Sigmoid colon (tissue), 6 donors: ENCODE measurements at regions not wholly inside any gene's neighbourhood (a gene's known extent, or its start where the extent isn't known, plus 50 kb on each side); places are given as distances from the start of the nearest gene placed in this dataset.

Experiments used
- DNase-seq: peaks from one replicate; pipeline ENCODE4 v3.0.0-alpha.2; 2019
- H3K27ac ChIP-seq, 4 donors: fragments of 200-600 bp; sonication (generic); one replicate each; pipeline ENCODE4 v1.5.1; 2016 to 2019; ENCODE audit warnings: mild to moderate bottlenecking in 1 of 4
- H3K27me3 ChIP-seq, 3 donors: fragments of 200-600 bp; sonication (generic); one replicate each; pipeline ENCODE4 v1.5.1; 2019; ENCODE audit warnings: mild to moderate bottlenecking in 1 of 3
- H3K36me3 ChIP-seq, 4 donors: fragments of 200-600 bp; sonication (generic); one replicate each; pipeline ENCODE4 v1.5.1; 2016 to 2019
- H3K4me1 ChIP-seq, 4 donors: fragments of 200-600 bp; sonication (generic); one replicate each; pipeline ENCODE4 v1.5.1; 2017 to 2019
- H3K4me3 ChIP-seq, 4 donors: fragments of 200-600 bp; sonication (generic); one replicate each; pipeline ENCODE4 v1.5.1; 2017 to 2019; ENCODE audit warnings: mild to moderate bottlenecking in 2 of 4, moderate library complexity in 1 of 4
- H3K9me3 ChIP-seq, 4 donors: fragments of 200-600 bp in 3 of 4; sonication (generic) in 3 of 4; one replicate each; pipeline versions ENCODE4 v1.5.1 to v1.6.1; 2013 to 2019
- CTCF ChIP-seq, 4 experiments: fragments of 450-650 bp in 3 of 4; fragments of 200-600 bp in 1 of 4; IDR thresholded peaks; one replicate each; pipeline ENCODE4 v1.5.1; 2016 to 2019; ENCODE audit warnings: antibody characterized with exemption in 4 of 4, mild to moderate bottlenecking in 3 of 4, moderate library complexity in 2 of 4
- EP300 ChIP-seq, 4 donors: sonication (generic); formaldehyde crosslinking; IDR thresholded peaks; one replicate each; pipeline ENCODE4 v1.6.1; 2017; ENCODE audit warnings: antibody characterized with exemption in 4 of 4
- POLR2A ChIP-seq, 2 donors: fragments of 450-650 bp; IDR thresholded peaks; one replicate each; pipeline ENCODE4 v1.6.1; 2016; ENCODE audit warnings: antibody characterized with exemption in 2 of 2, mild to moderate bottlenecking in 2 of 2, moderate library complexity in 2 of 2
- POLR2AphosphoS5 ChIP-seq, 4 donors: sonication (generic); formaldehyde crosslinking; IDR thresholded peaks; one replicate each; pipeline ENCODE4 v1.6.1; 2017; ENCODE audit warnings: antibody characterized with exemption in 4 of 4
- WGBS, 2 donors: extraction: QIAGEN DNeasy Blood & Tissue Kit; methylation state at CpG; one replicate each; pipeline ENCODE4 v1.1.7; 2013; 5-methylcytosine and 5-hydroxymethylcytosine counted together
- intact Hi-C: fragments of 100-400 bp; cut with DNase I; formaldehyde crosslinking; loops from one replicate; pipeline ENCODE4 v1.15.1; 2023
- donor health status: healthy with polysubstance abuse.
- donor health status: healthy.

- no peak for DNase-seq
- H3K4me1 ChIP-seq: peaks cover 0 to 18% (median 15%) of the 10 kb centered on the region in 4 donors
- H3K4me3 ChIP-seq: no peak overlapping the region
- TF ChIP-seq CTCF (IDR thresholded peaks at IDR 0.05) (no peak), POLR2A (IDR thresholded peaks at IDR 0.05) (no peak), EP300 (IDR thresholded peaks at IDR 0.05) (no peak), POLR2AphosphoS5 (IDR thresholded peaks at IDR 0.05) (no peak)
- WGBS, 2 donors: 79 to 81% methylated on average over 2 of the region's 2 CpGs
- H3K36me3 ChIP-seq: no peaks in the 10 kb centered on the region
- H3K9me3 ChIP-seq: no peaks in the 10 kb centered on the region
- intact Hi-C loops: loop anchor here (10.0 kb wide), 1 partner anchor 674 kb away; the partner anchor contains the start of genes CFAP97 and SNX25
- H3K27me3 ChIP-seq: no peaks in the 10 kb centered on the region
- H3K27ac ChIP-seq: no peak overlapping the region
Observed at GRCh38 chr4:184531008-184531407, 56.7 kb upstream of the IRF2 start.

- H3K27ac ChIP-seq: no peak overlapping the region
- intact Hi-C loops: no loop called here
- no peak overlapping the region for H3K4me3 ChIP-seq
- WGBS, 2 donors: 91 to 92% methylated on average over 5 of the region's 5 CpGs
- TF ChIP-seq CTCF (IDR thresholded peaks at IDR 0.05) (no peak), POLR2AphosphoS5 (IDR thresholded peaks at IDR 0.05) (no peak), POLR2A (IDR thresholded peaks at IDR 0.05) (no peak), EP300 (IDR thresholded peaks at IDR 0.05) (no peak)
- H3K9me3 ChIP-seq: no peaks in the 10 kb centered on the region
- H3K36me3 ChIP-seq: no peaks in the 10 kb centered on the region
- H3K27me3 ChIP-seq: no peaks in the 10 kb centered on the region
- no peak for DNase-seq
- H3K4me1 ChIP-seq: peaks cover 0 to 8% (median 6%) of the 10 kb centered on the region in 4 donors
Observed at GRCh38 chr4:184529283-184529682, 54.9 kb upstream of the IRF2 start.

GRCh38 chr4:184528713-184529112 is 54.4 kb upstream of the IRF2 start:
- WGBS, 2 donors: 71 to 83% methylated on average over 3 of the region's 3 CpGs
- Histone ChIP-seq H3K27ac (no peak overlapping the region), H3K4me3 (no peak overlapping the region), H3K36me3 (no peaks in the 10 kb centered on the region), H3K4me1 (peaks cover 0 to 2% (median under 1%) of the 10 kb centered on the region in 4 donors), H3K9me3 (no peaks in the 10 kb centered on the region), H3K27me3 (no peaks in the 10 kb centered on the region)
- no peak for DNase-seq
- intact Hi-C loops: no loop called here
- no peak for TF ChIP-seq POLR2AphosphoS5 (IDR thresholded peaks at IDR 0.05)
- no peak for TF ChIP-seq EP300 (IDR thresholded peaks at IDR 0.05)
- no peak for TF ChIP-seq CTCF (IDR thresholded peaks at IDR 0.05)
- TF ChIP-seq POLR2A (IDR thresholded peaks at IDR 0.05): no peak

- TF ChIP-seq CTCF (IDR thresholded peaks at IDR 0.05) (no peak), EP300 (IDR thresholded peaks at IDR 0.05) (no peak), POLR2AphosphoS5 (IDR thresholded peaks at IDR 0.05) (no peak), POLR2A (IDR thresholded peaks at IDR 0.05) (no peak)
- H3K9me3 ChIP-seq: no peaks in the 10 kb centered on the region
- no peaks in the 10 kb centered on the region for H3K36me3 ChIP-seq
- H3K27me3 ChIP-seq: no peaks in the 10 kb centered on the region
- WGBS, 2 donors: 78 to 92% methylated on average over 5 of the region's 5 CpGs
- intact Hi-C loops: no loop called here
- no peak for DNase-seq
- H3K4me1 ChIP-seq: no peaks in the 10 kb centered on the region
- H3K4me3 ChIP-seq: no peak overlapping the region
- H3K27ac ChIP-seq: no peak overlapping the region
Observed at GRCh38 chr4:184528051-184528450, 53.7 kb upstream of the IRF2 start.

GRCh38 chr4:184526228-184526627 is 51.9 kb upstream of the IRF2 start:
- TF ChIP-seq EP300 (IDR thresholded peaks at IDR 0.05): no peak
- no peak for TF ChIP-seq POLR2AphosphoS5 (IDR thresholded peaks at IDR 0.05)
- TF ChIP-seq CTCF (IDR thresholded peaks at IDR 0.05): no peak
- no peak for TF ChIP-seq POLR2A (IDR thresholded peaks at IDR 0.05)
- intact Hi-C loops: no loop called here
- H3K9me3 ChIP-seq: no peaks in the 10 kb centered on the region
- H3K27me3 ChIP-seq: no peaks in the 10 kb centered on the region
- no peak for DNase-seq
- no peak overlapping the region for H3K4me3 ChIP-seq
- no peak overlapping the region for H3K27ac ChIP-seq
- 90 to 92% methylated on average over 2 of the region's 2 CpGs for WGBS, 2 donors
- no peaks in the 10 kb centered on the region for H3K36me3 ChIP-seq
- no peaks in the 10 kb centered on the region for H3K4me1 ChIP-seq
